Activated CD8-positive, alpha-beta T cell treated with anti-CD3 and anti-CD28 coated beads, Interleukin-2, amount 10 ng/mL, durations not matched to agents 7 days and 5 days (primary cell): ENCODE measurements at regions not wholly inside any gene's neighbourhood (a gene's known extent, or its start where the extent isn't known, plus 50 kb on each side); places are given as distances from the start of the nearest gene placed in this dataset.

ENCODE experiments used
- ATAC-seq: fragments of 150-1000 bp; cut with Tn5 transposase; one replicate; pipeline ENCODE4 v1.10.0; 2021; ENCODE audit warnings: moderate library complexity
- CTCF ChIA-PET: fragments of 350-600 bp; sonication (Branson Sonifier 250); formaldehyde crosslinking; loops from one replicate; lab custom pipeline; 2021; ENCODE audit warnings: antibody characterized with exemption; lab: Charles Lee
- POLR2A ChIA-PET: fragments of 350-600 bp; sonication (Branson Sonifier 250); formaldehyde crosslinking; loops from one replicate; lab custom pipeline; 2021; ENCODE audit warnings: antibody characterized with exemption; lab: Charles Lee
- DNase-seq: peaks from one replicate; pipeline ENCODE4 v3.0.0-alpha.2; 2020
- H3K27ac Mint-ChIP-seq: one replicate; pipeline ENCODE4 v1.8.0; 2021; ENCODE audit warnings: mild to moderate bottlenecking, mixed read lengths
- H3K27me3 Mint-ChIP-seq: one replicate; pipeline ENCODE4 v1.8.0; 2021; ENCODE audit warnings: low read depth, mixed read lengths
- H3K36me3 Mint-ChIP-seq: one replicate; pipeline ENCODE4 v1.8.0; 2021; ENCODE audit warnings: low read depth, mixed read lengths
- H3K4me1 Mint-ChIP-seq: one replicate; pipeline ENCODE4 v1.8.0; 2021; ENCODE audit warnings: low read depth, mixed read lengths
- H3K4me3 Mint-ChIP-seq: one replicate; pipeline ENCODE4 v1.8.0; 2021; ENCODE audit warnings: mild to moderate bottlenecking, mixed read lengths
- H3K9me3 Mint-ChIP-seq: one replicate; pipeline ENCODE4 v1.8.0; 2022; ENCODE audit warnings: mixed read lengths; ENCODE audit not compliant: insufficient read depth

DNA sequence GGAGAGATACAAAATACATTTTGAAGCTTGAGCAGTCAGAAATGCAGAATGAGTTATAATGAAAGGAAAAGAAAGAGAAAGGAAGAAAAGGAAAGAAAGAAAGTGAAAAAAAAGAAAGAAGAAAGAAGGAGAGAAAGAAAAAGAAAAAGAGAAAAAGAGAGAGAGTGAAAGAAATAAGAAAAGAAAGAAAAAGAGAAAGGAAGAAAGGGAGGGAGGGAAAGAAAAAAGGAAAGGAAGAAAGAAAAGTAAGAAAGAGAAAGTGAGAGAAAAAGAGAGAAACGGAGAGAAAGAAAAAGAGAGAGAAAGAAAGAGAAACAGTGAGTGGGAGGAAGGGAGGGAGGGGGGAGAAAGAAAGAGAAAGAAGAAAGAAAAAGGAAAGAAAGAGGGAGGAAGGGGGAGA is 549.9 kb downstream of the GALC start:
- H3K4me3 Mint-ChIP-seq = no peak overlapping the region
- POLR2A ChIA-PET = no interaction called here
- H3K27me3 Mint-ChIP-seq = no peaks in the 10 kb centered on the region
- H3K27ac Mint-ChIP-seq = no peak overlapping the region
- ATAC-seq (no peak), DNase-seq (no peak)
- no peaks in the 10 kb centered on the region for H3K36me3 Mint-ChIP-seq
- H3K9me3 Mint-ChIP-seq = no peaks in the 10 kb centered on the region
- CTCF ChIA-PET = no interaction called here
- H3K4me1 Mint-ChIP-seq = no peaks in the 10 kb centered on the region

DNA sequence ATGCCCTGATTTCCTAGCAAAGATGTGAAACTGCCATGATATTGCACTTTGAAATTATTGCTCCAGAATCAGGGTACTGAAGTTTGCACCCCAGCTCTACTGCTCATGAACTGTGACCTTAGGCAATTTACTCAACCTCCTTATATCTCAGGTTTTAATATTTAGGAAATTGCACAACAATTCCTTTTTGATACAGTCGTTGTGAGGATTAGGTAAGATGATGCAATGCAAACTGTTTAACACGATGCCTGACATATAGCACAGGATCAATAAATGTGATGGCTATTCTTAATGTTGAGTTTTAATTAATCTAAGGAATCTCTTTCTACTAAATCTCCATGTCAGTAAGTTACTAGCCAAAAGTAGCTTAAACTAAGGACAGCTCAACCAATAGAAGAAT is 555.8 kb downstream of the GALC start:
- Mint-ChIP-seq H3K36me3 (no peaks in the 10 kb centered on the region), H3K27me3 (no peaks in the 10 kb centered on the region), H3K4me1 (no peaks in the 10 kb centered on the region), H3K9me3 (no peaks in the 10 kb centered on the region), H3K4me3 (no peak overlapping the region), H3K27ac (no peak overlapping the region)
- no peak for ATAC-seq
- POLR2A ChIA-PET = no interaction called here
- CTCF ChIA-PET = no interaction called here
- DNase-seq = no peak

DNA sequence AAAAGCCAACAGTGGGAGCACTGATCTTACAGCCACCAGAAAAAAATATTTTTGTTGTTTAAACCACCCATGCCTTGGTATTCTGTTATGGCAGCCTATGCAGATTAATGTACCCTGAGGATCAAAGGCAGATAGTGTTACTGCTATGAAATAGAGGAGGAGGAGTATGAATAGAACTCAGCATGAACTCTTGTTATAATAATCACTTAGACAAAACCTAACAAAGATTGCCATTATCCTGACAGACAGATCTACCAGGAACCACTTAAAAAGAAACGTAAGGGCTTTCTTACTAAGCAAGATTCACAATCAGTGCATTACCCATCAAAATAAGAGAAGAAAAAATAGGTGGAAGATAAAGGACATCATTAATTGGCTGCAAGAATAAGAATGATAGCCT is 558.3 kb downstream of the GALC start:
- no peaks in the 10 kb centered on the region for H3K27me3 Mint-ChIP-seq
- ChIA-PET CTCF (no interaction called here), POLR2A (no interaction called here)
- ATAC-seq (no peak), DNase-seq (no peak)
- no peak overlapping the region for H3K4me3 Mint-ChIP-seq
- no peak overlapping the region for H3K27ac Mint-ChIP-seq
- H3K4me1 Mint-ChIP-seq = no peaks in the 10 kb centered on the region
- H3K36me3 Mint-ChIP-seq = no peaks in the 10 kb centered on the region
- H3K9me3 Mint-ChIP-seq = no peaks in the 10 kb centered on the region

DNA sequence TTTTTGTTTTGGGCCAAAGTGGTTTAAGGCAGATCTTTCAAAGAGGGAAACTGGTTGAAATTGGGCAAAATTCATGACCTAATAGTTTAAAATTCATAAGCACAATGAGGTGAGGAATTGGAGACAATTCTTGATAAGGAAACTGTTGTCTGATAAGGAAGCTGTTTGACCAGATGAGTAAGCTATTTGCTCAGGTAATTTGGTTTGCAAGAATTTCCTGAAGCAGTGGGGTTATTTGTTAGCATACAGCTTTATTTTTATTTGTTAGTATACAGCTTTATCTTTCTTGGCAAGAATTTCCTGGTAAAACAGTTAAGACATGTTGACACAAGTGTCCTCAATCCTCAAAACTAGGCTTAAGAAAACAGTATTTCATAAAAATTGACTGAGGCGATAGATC is 559.0 kb downstream of the GALC start:
- no peaks in the 10 kb centered on the region for H3K27me3 Mint-ChIP-seq
- ChIA-PET POLR2A (no interaction called here), CTCF (no interaction called here)
- no peak overlapping the region for H3K27ac Mint-ChIP-seq
- no peaks in the 10 kb centered on the region for H3K4me1 Mint-ChIP-seq
- DNase-seq = no peak
- no peaks in the 10 kb centered on the region for H3K36me3 Mint-ChIP-seq
- H3K9me3 Mint-ChIP-seq = no peaks in the 10 kb centered on the region
- no peak overlapping the region for H3K4me3 Mint-ChIP-seq
- ATAC-seq = no peak

DNA sequence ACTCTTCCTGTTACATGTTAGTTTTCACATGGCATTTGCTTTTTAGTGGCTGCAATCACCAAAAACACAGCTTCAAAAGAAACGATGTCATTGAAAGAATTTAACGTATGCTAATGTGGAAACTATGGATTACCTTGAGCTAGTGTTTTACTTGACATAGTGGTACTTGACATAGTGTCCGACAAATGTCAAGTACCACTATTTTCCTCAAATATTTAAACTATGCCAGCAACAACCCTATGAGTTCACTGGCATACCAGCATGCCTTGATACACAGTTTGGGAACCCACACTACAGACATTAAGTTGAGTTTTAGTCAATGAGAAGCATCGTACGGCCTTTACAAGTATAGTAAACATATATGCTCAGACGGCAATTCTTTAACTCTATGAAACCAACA is 560.3 kb downstream of the GALC start:
- Mint-ChIP-seq H3K4me1 (no peaks in the 10 kb centered on the region), H3K4me3 (no peak overlapping the region), H3K27ac (no peak overlapping the region), H3K36me3 (no peaks in the 10 kb centered on the region), H3K27me3 (no peaks in the 10 kb centered on the region), H3K9me3 (no peaks in the 10 kb centered on the region)
- ChIA-PET POLR2A (no interaction called here), CTCF (no interaction called here)
- DNase-seq (no peak), ATAC-seq (no peak)

GRCh38 chr14:87430810-87431209 is 562.2 kb downstream of the GALC start:
- ATAC-seq (no peak), DNase-seq (no peak)
- Mint-ChIP-seq H3K36me3 (no peaks in the 10 kb centered on the region), H3K27ac (no peak overlapping the region), H3K4me3 (no peak overlapping the region), H3K27me3 (no peaks in the 10 kb centered on the region), H3K9me3 (no peaks in the 10 kb centered on the region), H3K4me1 (no peaks in the 10 kb centered on the region)
- ChIA-PET POLR2A (no interaction called here), CTCF (no interaction called here)

GRCh38 chr14:87430214-87430613 is 562.8 kb downstream of the GALC start:
- DNase-seq (no peak), ATAC-seq (no peak)
- no peak overlapping the region for H3K4me3 Mint-ChIP-seq
- no peaks in the 10 kb centered on the region for H3K36me3 Mint-ChIP-seq
- H3K27ac Mint-ChIP-seq = no peak overlapping the region
- ChIA-PET POLR2A (no interaction called here), CTCF (no interaction called here)
- no peaks in the 10 kb centered on the region for H3K9me3 Mint-ChIP-seq
- H3K27me3 Mint-ChIP-seq = no peaks in the 10 kb centered on the region
- H3K4me1 Mint-ChIP-seq = no peaks in the 10 kb centered on the region

DNA sequence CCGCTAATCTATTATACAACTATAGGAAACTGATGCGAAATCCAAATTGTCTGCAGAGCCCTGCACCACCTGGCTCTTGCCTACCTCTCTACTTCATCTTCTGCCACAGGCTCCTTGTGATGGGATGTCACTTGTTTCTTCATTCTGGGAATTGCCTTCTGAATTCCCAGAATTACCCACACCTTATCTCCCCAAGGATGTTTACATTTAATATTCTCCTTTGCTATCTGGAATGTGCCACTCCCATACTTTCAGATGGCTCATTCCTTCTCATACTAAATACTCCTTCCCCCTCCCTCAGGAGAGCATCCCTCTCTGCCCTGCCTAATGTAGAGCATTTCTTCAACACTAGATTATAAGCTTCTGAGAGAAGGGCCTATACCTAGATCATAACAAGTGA is 573.1 kb downstream of the GALC start:
- Mint-ChIP-seq H3K27ac (no peak overlapping the region), H3K9me3 (no peaks in the 10 kb centered on the region), H3K36me3 (no peaks in the 10 kb centered on the region), H3K4me1 (no peaks in the 10 kb centered on the region), H3K4me3 (no peak overlapping the region), H3K27me3 (no peaks in the 10 kb centered on the region)
- POLR2A ChIA-PET = no interaction called here
- CTCF ChIA-PET = no interaction called here
- no peak for DNase-seq
- ATAC-seq = no peak

DNA sequence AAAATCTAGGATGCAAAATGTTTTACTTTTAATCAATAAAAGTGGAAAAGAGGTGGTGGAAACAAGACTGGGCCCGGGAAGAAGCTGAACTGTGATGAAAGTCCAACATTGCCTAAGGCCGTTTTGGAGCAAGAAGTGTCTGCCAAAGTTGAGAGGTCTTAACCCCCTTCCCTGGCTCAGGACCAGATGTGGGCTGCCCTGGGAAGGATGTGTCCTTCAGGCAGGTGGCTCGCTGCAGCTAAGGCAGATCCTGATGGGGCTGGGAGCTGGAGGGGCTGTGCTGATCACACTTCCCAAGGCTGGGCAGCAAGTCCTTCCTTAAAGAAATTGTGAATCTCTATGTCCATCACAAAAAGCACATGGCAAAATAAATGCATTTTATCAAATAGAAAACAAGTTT is 581.6 kb downstream of the GALC start:
- CTCF ChIA-PET = no interaction called here

DNA sequence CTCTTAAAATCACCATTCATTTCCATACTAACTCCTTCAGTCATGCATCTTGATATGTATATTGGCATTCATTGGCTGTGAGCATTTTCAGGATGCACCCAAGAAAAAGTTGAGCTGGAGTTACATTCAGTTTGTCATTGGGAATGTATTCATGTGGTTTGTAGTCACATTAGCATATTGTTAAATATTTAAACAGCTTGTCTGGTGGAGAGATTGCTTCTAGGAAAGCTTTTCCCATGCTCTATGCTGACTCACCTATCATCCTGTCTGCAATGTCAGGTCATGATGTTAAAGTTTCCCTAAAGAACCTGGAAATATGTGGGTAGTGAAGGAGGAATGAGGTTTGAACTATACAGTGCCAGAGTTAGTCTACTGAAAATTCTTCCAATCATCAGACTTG is 583.6 kb downstream of the GALC start:
- H3K4me1 Mint-ChIP-seq = no peaks in the 10 kb centered on the region
- ChIA-PET CTCF (no interaction called here), POLR2A (no interaction called here)
- H3K27me3 Mint-ChIP-seq = no peaks in the 10 kb centered on the region
- no peak overlapping the region for H3K4me3 Mint-ChIP-seq
- ATAC-seq (no peak), DNase-seq (no peak)
- no peaks in the 10 kb centered on the region for H3K9me3 Mint-ChIP-seq
- no peaks in the 10 kb centered on the region for H3K36me3 Mint-ChIP-seq
- H3K27ac Mint-ChIP-seq = no peak overlapping the region

More for the DNA sequence above, 581.6 kb downstream of the GALC start:
- Mint-ChIP-seq H3K9me3 (no peaks in the 10 kb centered on the region), H3K27me3 (no peaks in the 10 kb centered on the region), H3K4me3 (no peak overlapping the region), H3K27ac (no peak overlapping the region), H3K4me1 (no peaks in the 10 kb centered on the region), H3K36me3 (no peaks in the 10 kb centered on the region)
- DNase-seq (no peak), ATAC-seq (no peak)
- POLR2A ChIA-PET = no interaction called here

GRCh38 chr14:87407344-87407743 is 585.6 kb downstream of the GALC start:
- no peak overlapping the region for H3K27ac Mint-ChIP-seq
- ATAC-seq (no peak), DNase-seq (no peak)
- POLR2A ChIA-PET = no interaction called here
- CTCF ChIA-PET = no interaction called here
- H3K4me1 Mint-ChIP-seq = no peaks in the 10 kb centered on the region
- H3K4me3 Mint-ChIP-seq = no peak overlapping the region
- H3K36me3 Mint-ChIP-seq = no peaks in the 10 kb centered on the region
- H3K27me3 Mint-ChIP-seq = no peaks in the 10 kb centered on the region
- no peaks in the 10 kb centered on the region for H3K9me3 Mint-ChIP-seq

DNA sequence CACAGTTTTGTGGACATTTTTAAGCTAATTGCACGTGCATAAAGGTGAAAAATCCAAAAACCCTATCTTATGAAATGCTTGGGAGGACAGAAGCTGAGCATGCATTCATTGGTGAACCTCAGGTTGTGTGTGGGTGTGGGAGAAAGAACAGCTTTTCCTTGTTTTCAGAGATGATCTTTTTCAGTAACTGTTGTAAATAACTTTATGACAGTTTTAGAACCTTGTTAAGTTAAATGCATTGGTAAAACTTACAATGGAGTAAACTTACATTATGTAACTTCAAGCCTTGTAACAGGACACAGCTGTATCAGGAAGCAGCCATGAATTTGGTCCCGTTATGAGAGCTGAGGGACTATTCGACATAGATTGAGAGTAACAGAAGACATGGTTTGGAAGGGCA is 587.4 kb downstream of the GALC start:
- H3K9me3 Mint-ChIP-seq = no peaks in the 10 kb centered on the region
- no peak overlapping the region for H3K27ac Mint-ChIP-seq
- ATAC-seq (no peak), DNase-seq (no peak)
- no peak overlapping the region for H3K4me3 Mint-ChIP-seq
- H3K36me3 Mint-ChIP-seq = no peaks in the 10 kb centered on the region
- ChIA-PET CTCF (no interaction called here), POLR2A (no interaction called here)
- no peaks in the 10 kb centered on the region for H3K27me3 Mint-ChIP-seq
- no peaks in the 10 kb centered on the region for H3K4me1 Mint-ChIP-seq

- H3K36me3 Mint-ChIP-seq = no peaks in the 10 kb centered on the region
- no peaks in the 10 kb centered on the region for H3K4me1 Mint-ChIP-seq
- POLR2A ChIA-PET = no interaction called here
- no peaks in the 10 kb centered on the region for H3K9me3 Mint-ChIP-seq
- H3K4me3 Mint-ChIP-seq = no peak overlapping the region
- no peak overlapping the region for H3K27ac Mint-ChIP-seq
- H3K27me3 Mint-ChIP-seq = no peaks in the 10 kb centered on the region
- CTCF ChIA-PET = no interaction called here
- ATAC-seq (no peak), DNase-seq (no peak)
These were observed 595.5 kb downstream of the GALC start for GRCh38 chr14:87397499-87397898.
